ENCODE measurements at regions not wholly inside any gene's neighbourhood (a gene's known extent, or its start where the extent isn't known, plus 50 kb on each side); places are given as distances from the start of the nearest gene placed in this dataset.

GRCh38 chr1:229041946-229042345 lies 229.0 kb upstream of the RAB4A start:
- peaks cover 0 to 7% (median 0%) of the 10 kb centered on the region in 3 donors for H3K27me3 ChIP-seq (ENCODE audit: insufficient read depth in 3 of 3, low read length in 2 of 3)
- 89 to 90% (median 89%) methylated on average over 9 of the region's 9 CpGs for WGBS, 3 donors
- no peaks in the 10 kb centered on the region for H3K4me1 ChIP-seq
- no peaks in the 10 kb centered on the region for H3K36me3 ChIP-seq (ENCODE audit: insufficient read depth in 1 of 2, low read depth in 1 of 2)
- no peak overlapping the region for H3K27ac ChIP-seq
- no peaks in the 10 kb centered on the region for H3K9me3 ChIP-seq
- TF ChIP-seq CTCF (IDR thresholded peaks at IDR 0.05) = no peak
- no peak for DNase-seq
- intact Hi-C loops (cut with DNase I) = no loop called here
- no peak overlapping the region for H3K4me3 ChIP-seq
- no peak for ATAC-seq

GRCh38 chr1:229042482-229042881 lies 228.4 kb upstream of the RAB4A start:
- DNase-seq = no peak
- 69 to 93% (median 80%) methylated on average over 4 of the region's 4 CpGs for WGBS, 3 donors
- no peak for TF ChIP-seq CTCF (IDR thresholded peaks at IDR 0.05)
- ATAC-seq = no peak
- no peak overlapping the region for H3K4me3 ChIP-seq
- H3K36me3 ChIP-seq (ENCODE audit: insufficient read depth in 1 of 2, low read depth in 1 of 2) = no peaks in the 10 kb centered on the region
- H3K27ac ChIP-seq = no peak overlapping the region
- H3K9me3 ChIP-seq = no peaks in the 10 kb centered on the region
- intact Hi-C loops (cut with DNase I) = no loop called here
- H3K27me3 ChIP-seq (ENCODE audit: insufficient read depth in 3 of 3, low read length in 2 of 3) = peaks cover 0 to 7% (median 0%) of the 10 kb centered on the region in 3 donors
- H3K4me1 ChIP-seq = no peaks in the 10 kb centered on the region

GRCh38 chr1:229043115-229043514 lies 227.8 kb upstream of the RAB4A start:
- H3K27me3 ChIP-seq (ENCODE audit: insufficient read depth in 3 of 3, low read length in 2 of 3) = peaks cover 0 to 7% (median 0%) of the 10 kb centered on the region in 3 donors
- ATAC-seq (no peak), DNase-seq (no peak)
- H3K36me3 ChIP-seq (ENCODE audit: insufficient read depth in 1 of 2, low read depth in 1 of 2) = no peaks in the 10 kb centered on the region
- no peaks in the 10 kb centered on the region for H3K4me1 ChIP-seq
- no peak overlapping the region for H3K27ac ChIP-seq
- H3K9me3 ChIP-seq = no peaks in the 10 kb centered on the region
- WGBS, 3 donors = 42 to 76% (median 57%) methylated on average over 2 of the region's 2 CpGs
- intact Hi-C loops (cut with DNase I) = no loop called here
- H3K4me3 ChIP-seq = no peak overlapping the region
- no peak for TF ChIP-seq CTCF (IDR thresholded peaks at IDR 0.05)

- Histone ChIP-seq H3K27me3 (ENCODE audit: insufficient read depth in 3 of 3, low read length in 2 of 3) (peaks cover 0 to 3% (median 0%) of the 10 kb centered on the region in 3 donors), H3K27ac (no peak overlapping the region), H3K4me1 (no peaks in the 10 kb centered on the region), H3K4me3 (no peak overlapping the region), H3K36me3 (ENCODE audit: insufficient read depth in 1 of 2, low read depth in 1 of 2) (no peaks in the 10 kb centered on the region), H3K9me3 (no peaks in the 10 kb centered on the region)
- intact Hi-C loops (cut with DNase I) = no loop called here
- no peak for TF ChIP-seq CTCF (IDR thresholded peaks at IDR 0.05)
- DNase-seq = no peak
- WGBS, 3 donors = 42 to 54% (median 45%) methylated on average over 14 of the region's 14 CpGs
- ATAC-seq = no peak
Observed at GRCh38 chr1:229046251-229046853, 224.6 kb upstream of the RAB4A start.

Measured in psoas muscle (tissue), 7 donors.